Esophagus squamous epithelium (tissue), 4 donors: ENCODE measurements at regions not wholly inside any gene's neighbourhood (a gene's known extent, or its start where the extent isn't known, plus 50 kb on each side); places are given as distances from the start of the nearest gene placed in this dataset.

Experiments
- CTCF ChIP-seq, 6 experiments: fragments of 450-650 bp in 4 of 6; fragments of 200-600 bp in 2 of 6; sonication (generic) in 2 of 6; IDR thresholded peaks; one replicate each; pipeline ENCODE4 v1.5.1; 2016 to 2019; ENCODE audit warnings: antibody characterized with exemption in 6 of 6, mild to moderate bottlenecking in 4 of 6, moderate library complexity in 4 of 6
- POLR2A ChIP-seq, 4 donors: fragments of 450-650 bp; IDR thresholded peaks; one replicate each; pipeline ENCODE4 v1.6.1; 2017; ENCODE audit warnings: antibody characterized with exemption in 4 of 4, mild to moderate bottlenecking in 4 of 4, moderate library complexity in 3 of 4

DNA sequence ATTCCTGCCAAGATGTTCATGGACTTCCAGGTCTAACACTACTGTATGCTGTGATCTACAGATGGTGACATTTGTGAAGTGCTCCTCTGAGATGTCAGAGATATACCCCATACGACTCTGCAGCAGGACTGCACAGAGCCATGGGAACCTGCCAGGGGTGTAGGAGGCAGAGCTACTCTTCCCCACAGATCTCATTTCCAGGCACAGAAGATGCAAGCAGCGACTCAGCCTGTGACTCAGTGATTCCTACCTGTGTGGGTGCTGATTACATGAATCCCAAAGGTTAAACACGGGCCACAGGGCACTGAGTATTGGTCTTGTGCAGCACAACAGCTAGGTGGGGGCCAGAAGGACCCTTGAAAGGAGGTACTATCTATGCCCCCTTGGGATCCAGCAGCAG lies 137.0 kb upstream of the SOX9 start:
- no peak for TF ChIP-seq CTCF (IDR thresholded peaks at IDR 0.05)
- TF ChIP-seq POLR2A (IDR thresholded peaks at IDR 0.05) = no peak
